HG03571 (cell line): ENCODE measurements at regions not wholly inside any gene's neighbourhood (a gene's known extent, or its start where the extent isn't known, plus 50 kb on each side); places are given as distances from the start of the nearest gene placed in this dataset.

Experiments
- ATAC-seq: cut with Tn5 transposase; IDR thresholded peaks from one replicate; pipeline ENCODE4 v1.9.1; 2021; ENCODE audit not compliant: unreplicated experiment

GRCh38 chr2:6557737-6558136 lies 308.0 kb downstream of the CMPK2 start:
- no peak for ATAC-seq

GRCh38 chr2:6562771-6563170 lies 302.9 kb downstream of the CMPK2 start:
- ATAC-seq, result no peak

- no peak for ATAC-seq
Measured at GRCh38 chr2:6564326-6564725, 301.4 kb downstream of the CMPK2 start.

- no peak for ATAC-seq
Measured at GRCh38 chr2:6574121-6574520, 291.6 kb downstream of the CMPK2 start.

GRCh38 chr2:6576302-6576701 lies 289.4 kb downstream of the CMPK2 start:
- no peak for ATAC-seq

- no peak for ATAC-seq
Measured at GRCh38 chr2:6577960-6578359, 287.7 kb downstream of the CMPK2 start.

GRCh38 chr2:6578416-6578815 lies 287.3 kb downstream of the CMPK2 start:
- no peak for ATAC-seq

- no peak for ATAC-seq
Measured at GRCh38 chr2:6579281-6579680, 286.4 kb downstream of the CMPK2 start.

GRCh38 chr2:6580982-6581381 lies 284.7 kb downstream of the CMPK2 start:
- no peak for ATAC-seq

GRCh38 chr2:6589150-6589549 lies 276.6 kb downstream of the CMPK2 start:
- no peak for ATAC-seq

- no peak for ATAC-seq
Measured at GRCh38 chr2:6590442-6590841, 275.3 kb downstream of the CMPK2 start.

- no peak for ATAC-seq
Measured at GRCh38 chr2:6602471-6602870, 263.2 kb downstream of the CMPK2 start.

- ATAC-seq, result no peak
Measured at GRCh38 chr2:6605836-6606505, 259.7 kb downstream of the CMPK2 start.

- no peak for ATAC-seq
Measured at GRCh38 chr2:6617794-6618193, 247.9 kb downstream of the CMPK2 start.

- no peak for ATAC-seq
Measured at GRCh38 chr2:6618201-6618600, 247.5 kb downstream of the CMPK2 start.

GRCh38 chr2:6623746-6624145 lies 242.0 kb downstream of the CMPK2 start:
- no peak for ATAC-seq

- ATAC-seq, result no peak
Measured at GRCh38 chr2:6626401-6627012, 239.2 kb downstream of the CMPK2 start.

- ATAC-seq, result no peak
Measured at GRCh38 chr2:6627316-6627715, 238.4 kb downstream of the CMPK2 start.

GRCh38 chr2:6630209-6630608 lies 235.5 kb downstream of the CMPK2 start:
- ATAC-seq, result no peak

GRCh38 chr2:6635296-6635695 lies 230.4 kb downstream of the CMPK2 start:
- no peak for ATAC-seq

- no peak for ATAC-seq
Measured at GRCh38 chr2:6637330-6637729, 228.4 kb downstream of the CMPK2 start.

- no peak for ATAC-seq
Measured at GRCh38 chr2:6639929-6640620, 225.6 kb downstream of the CMPK2 start.
